Stomach (tissue), 8 donors: ENCODE measurements at regions not wholly inside any gene's neighbourhood (a gene's known extent, or its start where the extent isn't known, plus 50 kb on each side); places are given as distances from the start of the nearest gene placed in this dataset.

Source experiments
- DNase-seq, 2 donors: peaks; one replicate each; pipeline versions ENCODE4 v3.0.0 to v3.0.0-alpha.2; 2013 to 2019
- H3K27ac ChIP-seq, 5 donors: fragments of 200-600 bp in 4 of 5; sonication (generic) in 4 of 5; one replicate each; pipeline ENCODE4 v1.5.1; 2013 to 2019; ENCODE audit warnings: mild to moderate bottlenecking in 1 of 5, moderate library complexity in 1 of 5
- H3K27me3 ChIP-seq, 3 donors: fragments of 200-600 bp; sonication (generic); one replicate each; pipeline ENCODE4 v1.5.1; 2017 to 2019; ENCODE audit warnings: mixed run types in 1 of 3
- H3K36me3 ChIP-seq, 4 donors: fragments of 200-600 bp; sonication (generic); 1 replicate in 3 of 4; 2 replicates in 1 of 4; pipeline ENCODE4 v1.5.1; 2016 to 2019
- H3K4me1 ChIP-seq, 4 donors: fragments of 200-600 bp; sonication (generic); one replicate each; pipeline ENCODE4 v1.5.1; 2016 to 2019
- H3K4me3 ChIP-seq, 4 donors: fragments of 200-600 bp; sonication (generic) in 3 of 4; one replicate each; pipeline ENCODE4 v1.5.1; 2016 to 2019; ENCODE audit warnings: mild to moderate bottlenecking in 1 of 4
- H3K9me3 ChIP-seq, 4 donors: fragments of 200-600 bp; sonication (generic); one replicate each; pipeline ENCODE4 v1.5.1; 2016 to 2019
- EP300 ChIP-seq: sonication (generic); formaldehyde crosslinking; IDR thresholded peaks from one replicate; pipeline ENCODE4 v1.6.1; 2017; ENCODE audit warnings: antibody characterized with exemption
- POLR2A ChIP-seq, 4 donors: fragments of 450-650 bp; IDR thresholded peaks; one replicate each; pipeline ENCODE4 v1.6.1; 2016; ENCODE audit warnings: antibody characterized with exemption in 4 of 4, control low read depth in 2 of 4, mild to moderate bottlenecking in 1 of 4, moderate library complexity in 1 of 4
- POLR2AphosphoS5 ChIP-seq, 3 donors: sonication (generic); formaldehyde crosslinking; IDR thresholded peaks; one replicate each; pipeline ENCODE4 v1.6.1; 2016; ENCODE audit warnings: antibody characterized with exemption in 3 of 3
- WGBS, 5 donors: extraction: QIAGEN DNeasy Blood & Tissue Kit in 3 of 5; methylation state at CpG; one replicate each; pipeline versions ENCODE4 v1.1.5 to v1.1.7; 2013 to 2018; 5-methylcytosine and 5-hydroxymethylcytosine counted together
- intact Hi-C: fragments of 100-400 bp; cut with DNase I; formaldehyde crosslinking; loops from one replicate; pipeline ENCODE4 v1.15.1; 2023; ENCODE audit warnings: low total_unique reads
- TF ChIP-seq, protein P1 (sequence below), 7 experiments: fragments of 450-650 bp in 4 of 7; fragments of 200-600 bp in 3 of 7; sonication (generic) in 3 of 7; IDR thresholded peaks; one replicate each; pipeline ENCODE4 v1.5.1; 2016 to 2019; ENCODE audit warnings: antibody characterized with exemption in 7 of 7, control low read depth in 2 of 7, mild to moderate bottlenecking in 1 of 7
- donor health status: healthy with polysubstance abuse.
- donor health status: Bipolar disorder and iron deficiency.
- donor health status: healthy.

DNA sequence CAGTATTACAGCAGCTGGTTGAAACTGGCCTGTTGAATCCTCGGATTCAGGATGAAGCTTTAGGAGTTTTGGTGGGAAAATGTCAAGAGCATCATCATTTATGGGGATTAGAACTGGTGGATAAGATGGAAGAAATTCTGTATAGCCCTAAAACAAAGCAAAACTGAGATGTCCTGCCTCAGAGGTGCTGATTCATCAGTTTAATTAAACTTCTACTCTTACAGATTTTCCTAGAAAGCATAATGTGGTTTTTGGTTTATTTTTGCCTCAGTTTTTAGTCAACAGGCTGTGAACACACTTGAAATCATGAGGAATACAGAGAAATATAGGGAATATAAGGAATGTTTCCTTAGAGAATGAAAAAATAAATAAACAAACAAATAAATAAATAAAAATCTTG lies 228.7 kb upstream of the POU3F2 start:
- H3K4me3 ChIP-seq: no peak overlapping the region
- WGBS, 5 donors: 56 to 75% (median 64%) methylated on average over 1 of the region's 1 CpG
- H3K27me3 ChIP-seq: no peaks in the 10 kb centered on the region
- H3K36me3 ChIP-seq: no peaks in the 10 kb centered on the region
- peaks cover 0 to 15% (median 8%) of the 10 kb centered on the region in 4 donors for H3K9me3 ChIP-seq
- intact Hi-C loops: no loop called here
- no peak for TF ChIP-seq POLR2A (IDR thresholded peaks at IDR 0.05)
- TF ChIP-seq EP300: no peak
- TF ChIP-seq, protein P1, sequence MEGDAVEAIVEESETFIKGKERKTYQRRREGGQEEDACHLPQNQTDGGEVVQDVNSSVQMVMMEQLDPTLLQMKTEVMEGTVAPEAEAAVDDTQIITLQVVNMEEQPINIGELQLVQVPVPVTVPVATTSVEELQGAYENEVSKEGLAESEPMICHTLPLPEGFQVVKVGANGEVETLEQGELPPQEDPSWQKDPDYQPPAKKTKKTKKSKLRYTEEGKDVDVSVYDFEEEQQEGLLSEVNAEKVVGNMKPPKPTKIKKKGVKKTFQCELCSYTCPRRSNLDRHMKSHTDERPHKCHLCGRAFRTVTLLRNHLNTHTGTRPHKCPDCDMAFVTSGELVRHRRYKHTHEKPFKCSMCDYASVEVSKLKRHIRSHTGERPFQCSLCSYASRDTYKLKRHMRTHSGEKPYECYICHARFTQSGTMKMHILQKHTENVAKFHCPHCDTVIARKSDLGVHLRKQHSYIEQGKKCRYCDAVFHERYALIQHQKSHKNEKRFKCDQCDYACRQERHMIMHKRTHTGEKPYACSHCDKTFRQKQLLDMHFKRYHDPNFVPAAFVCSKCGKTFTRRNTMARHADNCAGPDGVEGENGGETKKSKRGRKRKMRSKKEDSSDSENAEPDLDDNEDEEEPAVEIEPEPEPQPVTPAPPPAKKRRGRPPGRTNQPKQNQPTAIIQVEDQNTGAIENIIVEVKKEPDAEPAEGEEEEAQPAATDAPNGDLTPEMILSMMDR (IDR thresholded peaks at IDR 0.05): no peak
- no peak for TF ChIP-seq POLR2AphosphoS5 (IDR thresholded peaks at IDR 0.05)
- no peak overlapping the region for H3K27ac ChIP-seq
- DNase-seq: no peak
- H3K4me1 ChIP-seq: no peaks in the 10 kb centered on the region

DNA sequence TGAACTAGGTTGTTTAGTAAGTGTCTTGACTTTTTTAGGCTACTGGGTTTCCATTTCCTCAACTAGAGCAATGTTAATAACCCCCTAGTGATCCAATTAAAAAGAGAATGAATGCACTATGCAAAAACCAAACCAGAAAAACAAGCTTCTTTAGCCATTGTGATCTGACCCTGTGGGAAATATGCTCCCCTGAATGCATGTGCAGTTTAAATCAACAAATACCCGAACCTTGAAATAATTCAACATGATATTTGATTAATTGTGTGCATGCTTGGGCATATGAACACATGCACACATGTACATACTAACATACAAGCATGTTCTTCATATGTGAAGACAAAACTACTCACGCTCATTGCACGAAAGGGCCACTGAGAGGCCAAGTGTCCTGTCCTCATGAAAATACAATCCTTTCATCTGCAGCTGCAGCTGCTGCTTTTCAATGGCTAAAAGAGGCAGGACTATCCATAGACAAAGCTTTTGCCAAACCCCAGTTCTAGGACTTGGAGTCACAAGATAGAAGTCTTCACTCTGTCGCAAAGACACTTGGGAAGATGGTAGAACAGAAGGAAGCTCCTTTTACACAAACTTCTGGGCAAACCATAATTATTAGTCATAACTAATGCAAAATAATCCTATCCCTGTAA lies 207.1 kb upstream of the POU3F2 start:
- Histone ChIP-seq H3K27ac (no peak overlapping the region), H3K4me3 (no peak overlapping the region), H3K9me3 (no peaks in the 10 kb centered on the region), H3K4me1 (no peaks in the 10 kb centered on the region), H3K36me3 (no peaks in the 10 kb centered on the region), H3K27me3 (no peaks in the 10 kb centered on the region)
- no peak for TF ChIP-seq EP300
- TF ChIP-seq, protein P1 (IDR thresholded peaks at IDR 0.05): no peak
- no peak for TF ChIP-seq POLR2AphosphoS5 (IDR thresholded peaks at IDR 0.05)
- no peak for TF ChIP-seq POLR2A (IDR thresholded peaks at IDR 0.05)
- no peak for DNase-seq
- 61 to 70% (median 64%) methylated on average over 4 of the region's 4 CpGs for WGBS, 5 donors
- intact Hi-C loops: no loop called here

DNA sequence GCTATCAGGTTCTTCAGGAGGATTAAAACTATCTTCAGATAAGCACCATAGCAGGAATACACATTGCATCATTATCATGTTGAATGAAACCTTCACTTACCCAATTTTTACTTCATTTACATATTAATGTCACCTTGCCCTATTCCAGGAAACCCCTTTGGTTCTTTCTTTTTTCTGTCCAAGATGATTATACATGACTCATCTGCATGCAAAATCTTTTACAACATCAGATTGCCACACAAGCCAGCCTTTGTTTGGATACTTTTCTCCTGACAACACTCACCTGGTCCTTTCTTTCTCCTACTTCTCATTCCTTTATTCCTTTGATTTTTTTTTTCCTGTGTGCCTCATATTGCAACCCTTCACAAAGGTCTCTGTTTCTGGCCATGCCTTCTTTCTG lies 200.5 kb upstream of the POU3F2 start:
- no peak for DNase-seq

DNA sequence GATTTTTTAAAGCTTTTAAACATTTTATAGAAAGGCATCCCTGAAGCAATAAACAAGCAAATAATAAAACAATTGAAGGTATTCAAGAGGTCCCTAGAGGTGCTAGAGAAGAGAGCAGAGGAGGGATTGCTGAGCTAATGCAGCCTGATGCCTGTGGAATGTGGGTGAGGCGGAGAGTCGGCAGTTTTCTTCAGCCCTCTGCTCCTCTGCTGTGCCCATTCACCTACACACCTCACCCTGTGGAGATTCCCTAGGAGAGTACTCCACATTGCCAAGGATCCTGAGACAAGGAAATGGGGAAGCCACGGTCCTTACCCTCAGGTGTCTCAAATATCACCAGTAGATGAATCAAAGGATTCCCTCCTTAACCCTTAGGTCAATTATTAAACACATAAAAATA lies 199.8 kb upstream of the POU3F2 start:
- no peaks in the 10 kb centered on the region for H3K9me3 ChIP-seq
- intact Hi-C loops: no loop called here
- TF ChIP-seq POLR2A (IDR thresholded peaks at IDR 0.05) (no peak), EP300 (no peak), POLR2AphosphoS5 (IDR thresholded peaks at IDR 0.05) (no peak)
- TF ChIP-seq, protein P1 (IDR thresholded peaks at IDR 0.05): no peak

More for the DNA sequence above, 200.5 kb upstream of the POU3F2 start:
- Histone ChIP-seq H3K9me3 (no peaks in the 10 kb centered on the region), H3K4me1 (no peaks in the 10 kb centered on the region), H3K36me3 (no peaks in the 10 kb centered on the region), H3K27me3 (no peaks in the 10 kb centered on the region), H3K27ac (no peak overlapping the region), H3K4me3 (no peak overlapping the region)
- intact Hi-C loops: no loop called here
- TF ChIP-seq EP300: no peak
- TF ChIP-seq, protein P1 (IDR thresholded peaks at IDR 0.05): no peak
- no peak for TF ChIP-seq POLR2A (IDR thresholded peaks at IDR 0.05)
- TF ChIP-seq POLR2AphosphoS5 (IDR thresholded peaks at IDR 0.05): no peak

More for the DNA sequence above, 199.8 kb upstream of the POU3F2 start:
- Histone ChIP-seq H3K4me1 (no peaks in the 10 kb centered on the region), H3K27me3 (no peaks in the 10 kb centered on the region), H3K36me3 (no peaks in the 10 kb centered on the region), H3K27ac (no peak overlapping the region), H3K4me3 (no peak overlapping the region)
- DNase-seq: no peak
- 27 to 56% (median 33%) methylated on average over 3 of the region's 3 CpGs for WGBS, 5 donors
